Neural cell (in vitro differentiated cells): ENCODE measurements at regions not wholly inside any gene's neighbourhood (a gene's known extent, or its start where the extent isn't known, plus 50 kb on each side); places are given as distances from the start of the nearest gene placed in this dataset.

Source experiments
- H2AFZ ChIP-seq: fragments of 200-600, 300-800 bp; sonication (generic), shearing (Covaris generic); 2 replicates; pipeline ENCODE4 v1.6.0; 2014; ENCODE audit warnings: low read depth, mild to moderate bottlenecking, antibody characterized with exemption, low read length, moderate library complexity
- H3F3A ChIP-seq: fragments of 200-600 bp; shearing (Covaris generic); 2 replicates; pipeline ENCODE4 v1.6.1; 2016; ENCODE audit warnings: mild to moderate bottlenecking, moderate library complexity, mixed read lengths, antibody characterized with exemption, low read length; ENCODE audit not compliant: insufficient read depth, poor library complexity, severe bottlenecking
- H3K27ac ChIP-seq: fragments of 200-600, 300-800 bp; sonication (generic), shearing (Covaris generic); 2 replicates; pipeline ENCODE4 v1.5.1; 2014; ENCODE audit warnings: mild to moderate bottlenecking, low read length, moderate library complexity
- H3K27me3 ChIP-seq: fragments of 300-800, 200-600 bp; sonication (generic), shearing (Covaris generic); 2 replicates; pipeline ENCODE4 v1.6.0; 2014; ENCODE audit warnings: mild to moderate bottlenecking, low read depth, low read length, moderate library complexity; ENCODE audit not compliant: insufficient read depth
- H3K36me3 ChIP-seq: fragments of 300-800, 200-600 bp; sonication (generic), shearing (Covaris generic); 2 replicates; pipeline ENCODE4 v1.5.1; 2014; ENCODE audit warnings: mild to moderate bottlenecking, antibody characterized with exemption, low read length, moderate library complexity; ENCODE audit not compliant: insufficient read depth
- H3K4me2 ChIP-seq: fragments of 300-800, 200-600 bp; sonication (generic), shearing (Covaris generic); 2 replicates; pipeline ENCODE4 v1.6.0; 2014; ENCODE audit warnings: mild to moderate bottlenecking, low read length
- H3K4me3 ChIP-seq: fragments of 300-800, 200-600 bp; sonication (generic), shearing (Covaris generic); 2 replicates; pipeline ENCODE4 v1.5.1; 2014; ENCODE audit warnings: mild to moderate bottlenecking, low read length, moderate library complexity
- H3K79me2 ChIP-seq: fragments of 200-600 bp; shearing (Covaris generic); replicated peaks from 2 replicates; pipeline ENCODE4 v1.6.0; 2014; ENCODE audit warnings: mild to moderate bottlenecking, low read length, moderate library complexity; ENCODE audit not compliant: insufficient read depth
- H3K9ac ChIP-seq: fragments of 300-800, 200-600 bp; sonication (generic), shearing (Covaris generic); 2 replicates; pipeline ENCODE4 v1.6.1; 2016; ENCODE audit warnings: mild to moderate bottlenecking, low read length, mixed read lengths
- H3K9me2 ChIP-seq: fragments of 200-600 bp; shearing (Covaris generic); 2 replicates; pipeline ENCODE4 v1.6.1; 2016; ENCODE audit warnings: mild to moderate bottlenecking, low read length, mixed read lengths; ENCODE audit not compliant: insufficient read depth
- H3K9me3 ChIP-seq: fragments of 200-600, 300-800 bp; sonication (generic), shearing (Covaris generic); 2 replicates; pipeline ENCODE4 v1.6.1; 2016; ENCODE audit warnings: mild to moderate bottlenecking, mixed run types, low read length, moderate library complexity, mixed read lengths
- H4K20me1 ChIP-seq: fragments of 200-600 bp; shearing (Covaris generic); 2 replicates; pipeline ENCODE4 v1.6.1; 2016; ENCODE audit warnings: mild to moderate bottlenecking, mixed run types; ENCODE audit not compliant: insufficient read depth
- CTCF ChIP-seq: fragments of 450-650 bp; IDR thresholded peaks from 2 replicates; pipeline ENCODE4 v1.5.1; 2014; ENCODE audit warnings: antibody characterized with exemption, mild to moderate bottlenecking, moderate library complexity; ENCODE audit not compliant: poor library complexity, severe bottlenecking
- EP300 ChIP-seq: fragments of 450-650 bp; conservative IDR thresholded peaks from 2 replicates; pipeline ENCODE4 v1.6.1; 2014; ENCODE audit warnings: antibody characterized with exemption, mild to moderate bottlenecking, moderate library complexity; ENCODE audit not compliant: poor library complexity, severe bottlenecking
- EZH2 ChIP-seq: fragments of 200-600, 300-800 bp; shearing (Covaris generic), sonication (generic); IDR thresholded peaks from 2 replicates; pipeline ENCODE4 v1.6.1; 2014; ENCODE audit warnings: antibody characterized with exemption, low read length, borderline replicate concordance, mild to moderate bottlenecking; ENCODE audit not compliant: insufficient read depth, poor library complexity, severe bottlenecking
- MXI1 ChIP-seq: fragments of 450-650 bp; conservative IDR thresholded peaks from 2 replicates; pipeline ENCODE4 v1.6.1; 2014; ENCODE audit warnings: antibody characterized with exemption, mild to moderate bottlenecking; ENCODE audit not compliant: poor library complexity, severe bottlenecking
- POLR2AphosphoS5 ChIP-seq: IDR thresholded peaks from 2 replicates; pipeline ENCODE4 v1.6.1; 2012
- RAD21 ChIP-seq: fragments of 450-650 bp; conservative IDR thresholded peaks from 2 replicates; pipeline ENCODE4 v1.6.1; 2014; ENCODE audit warnings: antibody characterized with exemption, mild to moderate bottlenecking, moderate library complexity
- REST ChIP-seq: IDR thresholded peaks from 2 replicates; pipeline ENCODE4 v1.6.1; 2012; ENCODE audit warnings: borderline replicate concordance
- SMC3 ChIP-seq: fragments of 450-650 bp; conservative IDR thresholded peaks from 2 replicates; pipeline ENCODE4 v1.6.1; 2014; ENCODE audit warnings: antibody characterized with exemption, mild to moderate bottlenecking, moderate library complexity; ENCODE audit not compliant: poor library complexity
- TAF1 ChIP-seq: IDR thresholded peaks from 2 replicates; pipeline ENCODE4 v1.6.1; 2012; ENCODE audit warnings: low read depth

GRCh38 chr5:53406630-53407316 lies 73.7 kb upstream of the FST start:
- no peak overlapping the region for H3K27ac ChIP-seq
- H3K4me2 ChIP-seq: no peak overlapping the region
- H3K4me3 ChIP-seq: no peak overlapping the region

DNA sequence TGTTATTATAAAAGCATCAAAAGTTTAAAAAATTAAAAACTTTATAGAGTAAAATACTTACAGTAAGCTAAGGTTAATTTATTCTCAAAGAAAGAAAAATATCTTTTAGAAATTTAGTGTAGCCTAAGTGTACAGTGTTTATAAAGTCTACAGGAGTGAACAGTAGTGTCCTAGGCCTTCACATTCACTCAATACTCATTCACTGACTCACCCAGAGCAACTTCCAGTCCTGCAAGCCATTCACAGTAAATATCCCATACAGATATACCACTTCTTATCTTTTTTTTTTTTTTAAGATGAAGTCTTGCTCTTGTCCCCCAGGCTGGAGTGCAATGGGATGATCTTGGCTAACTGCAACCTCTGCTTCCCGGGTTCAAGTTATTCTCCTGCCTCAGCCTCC lies 73.1 kb upstream of the FST start:
- Histone ChIP-seq H3K9me2 (no peaks in the 10 kb centered on the region), H3K9ac (no peak overlapping the region), H3K4me2 (no peak overlapping the region), H3F3A (no peaks in the 10 kb centered on the region), H3K4me3 (no peak overlapping the region), H3K9me3 (no peaks in the 10 kb centered on the region), H4K20me1 (no peaks in the 10 kb centered on the region), H3K27me3 (no peaks in the 10 kb centered on the region), H2AFZ (no peak overlapping the region), H3K79me2 (no peaks in the 10 kb centered on the region), H3K36me3 (no peaks in the 10 kb centered on the region), H3K27ac (no peak overlapping the region)
- TF ChIP-seq RAD21 (no peak), TAF1 (no peak), POLR2AphosphoS5 (no peak), SMC3 (no peak), REST (no peak), MXI1 (no peak), CTCF (no peak), EZH2 (no peak), EP300 (no peak)

More at GRCh38 chr5:53406630-53407316, 73.7 kb upstream of the FST start:
- Histone ChIP-seq H2AFZ (no peak overlapping the region), H3K79me2 (no peaks in the 10 kb centered on the region), H3K36me3 (no peaks in the 10 kb centered on the region), H4K20me1 (no peaks in the 10 kb centered on the region), H3K27me3 (no peaks in the 10 kb centered on the region), H3K9me3 (no peaks in the 10 kb centered on the region), H3F3A (no peaks in the 10 kb centered on the region), H3K9ac (no peak overlapping the region), H3K9me2 (no peaks in the 10 kb centered on the region)
- TF ChIP-seq RAD21 (no peak), EZH2 (no peak), MXI1 (no peak), POLR2AphosphoS5 (no peak), TAF1 (no peak), SMC3 (no peak), REST (no peak)
